Medulla oblongata (tissue), 1 donor: ENCODE measurements at regions not wholly inside any gene's neighbourhood (a gene's known extent, or its start where the extent isn't known, plus 50 kb on each side); places are given as distances from the start of the nearest gene placed in this dataset.
"Not testable (repeated sequence)": the region's sequence is repeated elsewhere in the genome, so short reads cannot be mapped to it uniquely, and the experiment has no call there.

Source experiments
- DNase-seq: peaks from one replicate; pipeline ENCODE4 v3.0.0-alpha.2; 2015; ENCODE audit errors: extremely low spot score

DNA sequence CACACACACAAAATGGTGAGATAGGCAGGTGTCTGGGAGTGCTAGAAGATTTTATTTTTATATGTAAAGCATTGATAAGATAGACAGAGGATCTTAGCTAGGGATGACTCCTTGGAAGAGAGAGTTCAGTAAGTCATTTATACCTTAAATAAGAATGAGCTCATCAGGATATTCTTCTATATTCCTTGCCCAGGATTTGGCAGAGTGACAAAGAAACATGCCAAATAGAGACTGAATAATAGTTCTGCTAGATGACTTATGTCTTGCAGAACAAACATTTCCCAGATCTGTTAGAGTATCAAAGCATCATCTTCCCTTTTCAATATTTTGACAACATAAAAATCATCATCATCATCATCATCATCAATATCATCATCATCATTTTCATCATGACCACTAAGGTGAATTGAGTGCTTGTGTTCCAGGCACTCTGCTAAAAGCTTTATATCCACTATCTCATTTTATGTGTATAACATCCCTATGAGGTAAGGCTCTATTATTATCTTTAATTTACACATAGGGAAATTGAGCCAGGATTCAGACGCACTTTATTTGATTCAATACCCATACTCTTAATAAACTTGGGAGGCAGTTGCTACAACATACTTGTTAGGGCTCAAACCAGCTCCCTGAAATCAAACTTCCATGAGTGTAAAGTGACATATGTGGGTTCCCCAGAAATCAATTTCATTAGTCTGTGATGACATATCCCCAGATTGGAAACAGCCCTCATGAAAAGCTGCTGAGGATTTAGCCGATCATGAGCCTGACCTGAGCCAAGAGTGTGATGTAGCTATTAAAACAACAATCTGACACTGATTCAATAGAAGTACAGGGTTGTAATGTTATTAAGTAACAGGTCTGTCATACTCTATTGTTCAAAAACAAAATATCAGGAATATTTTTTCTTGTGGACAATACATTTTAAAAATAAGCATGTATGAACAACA is 176.3 kb upstream of the SEMA6A start:
- no peak for DNase-seq

DNA sequence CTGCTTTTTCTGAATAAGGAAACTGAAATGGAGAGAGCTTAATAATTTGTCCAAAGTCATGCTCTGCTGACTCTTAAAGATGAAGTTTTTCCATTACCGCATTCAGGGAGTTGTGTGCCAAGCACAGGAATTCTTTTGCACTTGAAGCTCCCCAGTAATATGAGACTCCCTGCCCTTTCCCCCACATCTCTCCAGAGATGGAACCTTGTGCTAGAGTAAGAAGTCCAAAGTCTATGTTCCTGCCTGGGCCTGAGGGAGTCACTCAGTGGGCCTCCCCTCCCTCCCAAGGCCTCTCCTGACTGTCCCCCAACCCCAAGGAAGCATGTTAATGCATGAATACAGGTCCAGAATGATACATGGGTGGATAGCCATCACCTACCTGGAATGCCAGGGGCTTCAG is 173.3 kb upstream of the SEMA6A start:
- DNase-seq: no peak

DNA sequence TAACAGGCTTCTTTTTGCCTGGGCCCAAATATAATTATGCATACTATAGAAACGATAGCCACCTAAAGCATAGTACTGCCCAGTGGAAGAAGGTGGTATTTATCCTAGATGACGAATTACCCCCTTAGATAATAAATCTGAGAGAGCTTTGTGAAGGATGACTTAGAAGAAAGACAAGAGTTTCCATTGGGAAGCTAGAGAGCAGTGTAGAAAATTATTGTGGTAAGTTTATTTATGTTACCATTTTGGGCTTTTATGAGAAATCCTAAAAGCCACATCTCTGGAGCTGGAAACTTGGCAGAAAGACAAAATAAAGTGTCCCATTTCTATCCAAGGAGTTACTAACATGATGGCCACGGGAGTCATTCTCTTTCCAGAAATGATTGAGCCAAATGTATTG is 172.0 kb upstream of the SEMA6A start:
- DNase-seq: no peak

DNA sequence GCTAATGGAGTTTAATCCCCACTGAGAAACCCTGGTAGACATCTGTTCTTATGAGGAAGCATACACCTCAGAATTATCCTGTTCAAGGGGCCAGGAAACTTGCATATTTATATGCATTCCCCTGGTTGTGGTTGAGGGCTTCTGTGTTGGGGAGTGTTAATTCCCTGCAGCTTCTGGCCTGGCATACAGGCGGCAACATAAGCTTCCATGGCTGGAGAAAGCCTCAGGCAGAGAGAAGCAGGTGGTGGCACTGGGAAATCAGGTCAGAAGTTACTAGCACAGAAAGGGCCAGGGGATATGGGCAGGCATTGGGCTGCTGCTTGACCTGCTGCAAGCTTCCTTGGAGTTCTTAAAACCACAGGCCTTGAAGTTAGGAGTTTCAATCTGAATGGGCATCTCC is 166.1 kb upstream of the SEMA6A start:
- DNase-seq: no peak

DNA sequence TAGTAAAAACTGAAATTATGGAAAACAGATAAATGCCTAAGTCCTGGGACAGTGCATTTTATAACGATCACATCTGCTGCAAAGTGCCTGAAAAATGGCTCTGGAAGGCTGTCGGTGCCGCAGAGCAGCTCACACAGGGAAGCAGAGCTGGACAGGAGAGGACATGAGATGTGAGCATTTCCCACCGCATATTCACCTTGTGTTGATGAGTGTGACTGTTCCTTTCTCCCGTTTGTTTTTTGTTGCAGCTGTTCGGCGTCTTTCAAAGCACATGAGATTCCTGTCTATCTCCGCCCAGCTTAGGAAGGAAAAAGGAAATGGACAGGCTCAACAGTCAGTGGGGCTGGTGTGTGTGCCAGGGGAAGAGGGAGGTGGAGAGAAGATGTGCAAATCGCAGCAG is 164.9 kb upstream of the SEMA6A start:
- DNase-seq: no peak

DNA sequence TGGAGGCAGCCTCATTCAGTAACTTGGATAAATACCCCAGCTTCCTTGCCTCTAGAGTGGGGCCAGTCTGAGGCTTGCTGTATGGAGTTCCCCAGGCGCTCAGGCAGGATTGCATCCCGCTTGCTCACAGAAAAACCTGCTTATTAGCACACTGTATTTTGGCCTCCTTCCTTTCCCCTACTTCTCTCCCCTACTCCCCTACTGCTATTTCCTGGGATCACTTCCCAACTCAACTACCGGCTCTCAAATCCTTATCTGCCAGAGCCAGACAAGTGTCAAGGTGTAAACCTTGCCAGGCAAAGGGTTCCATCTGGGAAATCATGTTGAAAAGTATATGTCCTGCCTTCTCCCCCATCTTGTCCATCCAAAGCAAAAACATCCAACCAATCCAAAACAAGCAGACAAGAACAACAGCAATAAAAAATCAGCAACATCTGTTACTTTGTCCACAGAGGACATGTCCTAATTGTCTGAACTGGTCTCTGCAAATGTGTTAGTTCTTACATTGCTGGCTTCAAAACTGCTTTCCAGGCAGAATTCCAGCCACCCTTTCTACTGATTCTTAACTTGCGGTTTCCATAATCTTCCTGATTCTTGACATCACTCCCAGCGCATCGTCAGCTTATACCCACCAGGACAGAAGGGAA is 164.1 kb upstream of the SEMA6A start:
- no peak for DNase-seq

DNA sequence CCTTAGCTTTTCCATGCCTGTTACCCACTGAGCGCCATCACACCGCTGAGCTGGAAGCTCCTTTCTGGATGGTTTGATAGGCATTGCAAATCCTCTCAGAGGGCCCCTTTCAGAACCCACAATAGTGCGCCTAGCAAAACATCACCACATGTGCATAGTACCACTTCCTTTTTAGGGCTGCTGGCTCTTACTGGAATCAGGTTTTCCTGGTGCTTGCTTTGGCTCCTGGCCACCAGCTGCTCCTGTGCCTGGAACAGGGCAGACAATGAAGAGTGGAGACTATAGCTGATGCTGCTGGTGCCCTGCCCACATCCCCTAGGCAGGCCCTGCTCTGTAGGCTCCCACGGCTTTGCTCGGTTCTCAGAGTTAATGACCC is 163.6 kb upstream of the SEMA6A start:
- DNase-seq: no peak

DNA sequence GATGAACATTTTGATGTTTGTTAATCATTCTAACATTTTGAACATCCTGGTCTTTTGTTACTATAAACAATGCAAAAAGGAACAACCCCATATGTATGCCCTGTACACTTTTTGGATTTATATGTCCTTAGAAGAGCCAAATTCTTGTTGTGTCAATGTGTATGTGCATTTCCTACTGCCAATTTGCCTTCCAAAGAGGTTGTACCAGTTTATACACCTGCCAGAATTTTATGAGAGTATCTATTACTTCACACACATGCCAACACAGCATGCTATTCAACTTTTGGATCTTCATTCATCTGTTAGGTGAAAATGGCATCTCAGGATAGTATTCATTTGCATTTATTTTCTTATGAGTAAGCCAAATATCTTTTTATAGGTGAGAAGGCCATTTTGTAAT is 162.0 kb upstream of the SEMA6A start:
- no peak for DNase-seq

DNA sequence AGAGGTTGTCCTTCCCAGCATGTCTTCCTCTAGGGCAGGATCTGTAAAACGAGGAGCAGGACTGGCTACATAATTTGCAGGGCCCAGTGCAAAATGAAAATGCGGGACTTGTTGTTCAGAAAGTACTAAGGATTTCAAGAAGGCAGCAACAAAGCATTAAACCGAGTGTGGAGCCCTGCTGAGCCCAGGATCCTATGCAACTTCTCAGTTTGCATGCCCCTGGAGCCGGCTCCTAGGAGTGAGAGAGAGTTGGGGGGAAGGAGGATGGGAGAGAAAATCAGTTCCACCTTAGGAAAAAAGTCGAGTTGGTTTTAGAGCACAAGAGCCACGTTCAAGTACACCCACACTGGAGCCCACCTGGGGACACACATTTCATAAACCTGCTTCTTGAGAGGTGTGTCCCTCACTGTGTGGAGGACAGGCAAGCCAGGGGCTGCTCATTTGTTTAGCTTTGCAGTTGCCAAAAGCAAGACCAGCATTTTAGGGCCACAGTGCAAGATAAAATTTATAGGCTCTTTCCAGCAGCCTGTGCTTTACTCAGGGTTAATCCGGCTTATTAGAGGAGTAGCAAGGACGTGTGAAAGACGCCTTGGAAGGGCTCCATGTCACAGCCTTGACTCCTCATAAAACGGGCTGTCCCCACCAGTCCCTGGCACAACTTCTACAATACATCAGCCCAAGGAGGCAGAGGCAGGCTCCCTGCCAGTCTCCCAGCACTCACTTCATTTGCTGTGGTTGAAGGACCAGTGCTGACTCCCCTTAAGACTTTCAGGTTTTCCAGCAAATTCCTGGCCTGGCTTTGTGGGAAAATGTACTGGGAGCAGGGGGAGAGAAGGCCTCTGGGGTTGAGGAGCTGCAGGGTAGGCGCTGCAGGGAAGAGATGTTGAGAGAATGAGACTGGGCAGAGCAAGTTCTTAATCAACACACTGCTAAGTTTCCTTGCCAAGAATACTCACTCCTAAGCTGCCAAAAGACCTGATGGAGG is 159.7 kb upstream of the SEMA6A start:
- DNase-seq: peak; percentile 41

DNA sequence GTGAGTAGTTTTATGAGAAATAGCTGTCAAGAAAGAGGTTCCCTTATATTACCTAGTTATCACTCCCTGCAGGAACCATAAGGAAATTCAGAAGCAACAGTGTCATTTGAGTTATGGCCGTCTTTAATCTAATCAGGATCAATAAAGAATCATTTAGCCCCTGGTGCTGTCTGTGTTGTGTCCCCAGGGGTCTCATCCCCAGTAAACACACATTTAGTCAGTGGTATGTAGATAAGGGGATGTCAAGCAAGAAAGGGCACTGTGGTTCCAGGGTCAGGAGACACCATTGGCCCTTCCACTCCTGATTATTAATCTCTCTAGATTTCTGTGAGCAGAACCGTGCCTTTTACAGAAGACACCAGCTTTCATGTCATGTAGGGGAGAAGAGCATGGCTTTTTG is 158.0 kb upstream of the SEMA6A start:
- DNase-seq: no peak

DNA sequence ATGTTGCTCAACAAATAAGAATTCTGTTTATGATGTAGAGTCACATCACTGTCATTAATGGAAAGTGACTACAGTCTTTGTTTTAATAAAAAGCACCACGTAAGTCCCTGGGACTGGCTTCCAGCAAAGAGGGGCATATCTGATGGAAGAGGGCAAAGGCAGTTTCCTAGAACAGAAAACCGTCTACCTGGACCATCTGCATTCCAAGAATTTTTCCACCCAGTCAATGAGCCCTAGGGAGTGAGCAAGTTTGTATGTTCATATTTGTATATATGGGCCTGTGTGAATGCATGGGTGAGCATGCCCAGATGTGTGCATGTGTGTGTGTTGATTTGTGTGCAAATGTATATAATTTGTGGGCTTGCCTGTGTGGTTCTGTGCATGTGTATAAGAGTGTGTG is 156.8 kb upstream of the SEMA6A start:
- DNase-seq: no peak

DNA sequence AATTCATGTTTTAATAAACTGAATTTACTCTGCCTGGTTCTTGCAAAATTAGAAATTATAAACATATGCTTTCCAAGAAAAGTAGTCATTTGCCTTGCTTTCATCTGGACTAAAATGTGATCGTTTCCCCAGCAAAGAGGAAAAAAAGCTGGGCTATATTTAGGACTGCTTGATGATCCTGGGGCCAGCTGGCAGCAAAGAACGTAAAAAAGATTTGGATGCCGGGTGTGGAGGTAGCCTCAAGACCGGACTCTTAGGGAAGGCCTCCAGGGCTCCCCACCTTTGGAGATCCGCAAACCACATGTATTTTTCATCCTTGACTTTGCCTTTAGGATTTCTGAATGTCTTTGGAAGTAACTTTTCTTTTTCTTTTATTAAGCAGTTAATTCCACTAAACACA is 156.1 kb upstream of the SEMA6A start:
- DNase-seq: no peak

DNA sequence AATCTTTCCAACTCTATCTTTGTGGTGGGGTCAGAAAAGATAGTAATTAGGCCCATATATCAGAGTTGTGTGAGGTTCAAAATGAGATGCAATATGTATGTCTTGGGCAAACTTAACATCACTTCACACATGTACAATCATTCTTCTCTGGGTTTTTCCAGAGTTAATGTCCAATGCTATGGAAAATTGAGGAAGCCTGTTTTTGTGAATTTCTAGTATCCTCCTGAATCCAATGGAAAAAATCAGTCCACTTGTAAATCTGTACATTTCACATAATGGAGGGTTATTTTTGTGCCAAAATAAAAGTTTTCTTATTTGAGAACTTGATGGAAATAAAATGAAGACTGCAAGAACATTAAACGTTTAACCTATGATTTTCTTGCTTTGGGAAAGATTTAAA is 155.6 kb upstream of the SEMA6A start:
- DNase-seq: no peak

DNA sequence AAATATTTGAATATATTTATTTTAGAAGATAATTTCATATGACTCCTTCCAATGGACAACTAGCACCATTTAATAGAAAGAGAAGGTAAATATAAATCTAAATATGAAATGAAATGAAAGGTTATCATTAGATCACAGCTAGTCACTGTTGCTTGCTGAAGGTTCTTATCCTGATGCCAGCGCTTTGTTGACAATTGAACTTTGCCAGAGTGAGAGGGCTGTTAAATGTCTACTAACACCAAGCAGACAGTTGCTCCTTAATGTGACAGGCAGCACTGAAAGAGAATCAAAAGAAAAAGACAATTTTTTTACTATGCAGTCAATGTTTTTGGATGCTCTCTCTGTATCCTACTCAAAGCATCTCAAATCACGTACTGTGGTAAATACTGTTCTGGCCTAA is 152.6 kb upstream of the SEMA6A start:
- DNase-seq: no peak

DNA sequence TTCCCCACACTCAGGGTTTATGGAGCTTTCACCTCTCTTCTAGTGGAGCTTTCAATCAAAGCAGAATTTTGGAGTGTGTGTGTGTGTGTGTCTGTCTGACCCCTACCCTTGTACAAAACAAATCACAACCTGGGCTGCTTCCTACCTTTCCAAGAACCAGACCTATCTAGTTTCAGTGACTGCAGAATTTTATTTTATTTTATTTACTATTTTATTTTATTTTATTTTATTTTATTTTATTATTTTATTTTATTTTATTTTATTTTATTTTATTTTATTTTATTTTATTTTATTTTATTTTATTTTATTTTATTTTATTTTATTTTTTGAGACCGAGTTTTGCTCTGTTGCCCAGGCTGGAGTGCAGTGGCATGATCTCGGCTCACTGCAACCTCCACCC is 151.6 kb upstream of the SEMA6A start:
- DNase-seq: not testable (repeated sequence)

DNA sequence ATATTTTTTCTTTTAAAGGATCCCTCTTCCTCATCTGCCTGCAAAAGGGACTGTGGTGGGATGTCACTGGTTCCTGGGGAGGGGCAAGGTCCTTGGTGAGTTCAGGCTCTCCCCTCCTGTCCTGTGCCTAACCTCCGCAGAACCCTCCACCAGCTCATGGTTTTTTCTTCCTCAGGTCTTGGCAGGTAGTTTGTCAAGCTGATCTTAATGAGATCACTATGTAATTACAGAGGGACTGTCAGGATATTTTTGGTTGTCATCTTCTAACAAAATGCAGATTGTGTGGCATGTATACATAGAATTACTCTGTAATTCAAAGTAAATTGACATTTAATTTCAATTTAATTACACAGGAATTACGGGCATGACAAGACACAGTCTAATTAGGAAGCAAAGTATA is 150.3 kb upstream of the SEMA6A start:
- no peak for DNase-seq

DNA sequence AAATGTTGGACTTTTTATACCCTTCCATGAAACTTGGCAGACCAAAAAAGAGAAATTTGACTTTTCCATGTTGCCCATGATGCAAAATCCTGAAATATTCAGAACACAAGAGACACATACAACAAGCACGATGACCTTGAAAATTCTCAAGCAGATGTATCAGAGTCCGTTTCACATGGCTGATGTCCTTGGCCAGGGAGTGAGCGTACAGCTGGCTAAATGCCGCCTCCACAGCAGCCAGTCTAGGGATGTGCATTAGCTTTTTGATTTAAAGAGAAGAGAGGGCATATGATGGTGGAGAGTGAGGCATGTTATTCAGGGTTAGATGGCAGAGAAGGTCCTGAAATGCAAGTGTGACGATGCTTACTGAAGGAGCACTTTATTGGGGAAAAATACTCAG is 148.0 kb upstream of the SEMA6A start:
- no peak for DNase-seq

DNA sequence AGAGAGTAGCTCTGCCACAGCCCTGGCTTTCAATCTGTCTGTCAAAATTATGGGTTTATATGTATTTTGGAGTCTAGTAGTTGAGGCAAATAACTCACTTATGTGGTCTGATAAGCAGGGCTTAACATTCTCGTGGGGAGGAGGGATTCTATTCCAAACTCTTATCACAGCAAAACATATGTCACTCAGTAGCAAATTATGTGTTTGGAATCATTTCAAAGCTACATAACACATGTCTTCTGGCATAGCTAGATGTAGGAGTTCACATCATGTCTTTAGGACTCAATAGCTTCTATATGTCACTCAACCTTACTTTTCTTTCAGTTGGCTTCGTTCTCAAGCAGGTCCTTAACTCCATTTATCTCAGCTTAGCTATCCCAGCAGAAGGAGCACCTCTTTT is 144.5 kb upstream of the SEMA6A start:
- DNase-seq: no peak

DNA sequence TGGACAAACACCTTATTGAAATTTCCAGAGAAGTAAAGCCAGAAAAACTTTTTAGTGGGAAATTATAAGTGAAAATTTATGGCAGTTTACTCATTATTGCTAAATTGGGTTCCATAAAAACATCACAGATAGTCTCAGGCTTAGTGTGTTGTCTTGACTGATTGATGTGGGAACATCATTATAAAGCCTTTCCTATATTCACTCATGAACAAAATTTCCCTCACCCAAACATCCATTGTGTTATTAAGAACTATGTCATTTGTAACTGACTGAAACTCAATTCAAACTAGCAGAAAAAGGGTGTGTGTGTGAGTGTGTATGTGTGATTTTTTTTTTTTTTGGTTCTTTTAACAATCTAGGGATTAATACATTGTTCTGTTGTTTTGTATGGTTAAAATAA is 143.7 kb upstream of the SEMA6A start:
- DNase-seq: no peak

DNA sequence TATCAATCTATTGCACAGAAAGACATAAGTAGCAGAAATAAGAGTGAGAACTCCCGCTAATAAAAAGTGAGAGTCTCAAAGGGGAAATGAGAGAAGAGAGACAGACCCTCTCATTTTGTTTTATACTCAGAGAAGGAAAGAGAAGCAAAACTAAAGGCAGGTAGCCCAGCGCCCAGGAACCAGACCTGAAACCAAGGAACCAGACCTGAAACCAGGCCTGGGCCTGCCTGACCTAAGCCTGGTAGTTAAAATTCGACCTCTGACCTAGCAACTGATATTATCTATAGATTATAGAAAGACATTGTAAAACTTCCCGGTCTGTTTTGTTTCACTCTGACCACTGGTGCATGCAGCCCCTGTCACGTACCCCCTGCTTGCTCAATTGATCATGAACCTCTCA is 134.5 kb upstream of the SEMA6A start:
- DNase-seq: no peak

DNA sequence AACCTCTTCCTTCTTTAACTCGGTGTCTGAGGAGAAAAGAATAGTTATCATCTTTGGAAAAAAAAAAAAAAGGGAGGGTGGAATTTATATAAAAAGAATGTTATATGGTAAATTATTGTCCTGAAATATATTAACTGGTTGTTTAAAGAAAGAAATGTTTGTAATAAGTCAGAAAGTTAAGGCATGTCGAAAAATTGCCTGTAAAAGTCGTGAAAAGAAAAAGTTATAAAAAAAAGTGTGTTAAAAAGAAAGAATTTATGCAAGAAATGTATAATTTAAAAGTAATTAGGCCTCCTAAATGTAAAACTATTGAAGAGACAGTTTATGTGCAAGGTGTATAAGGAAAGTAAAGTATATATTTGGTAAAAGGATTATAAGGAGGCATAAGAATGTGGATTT is 130.5 kb upstream of the SEMA6A start:
- DNase-seq: not testable (repeated sequence)

DNA sequence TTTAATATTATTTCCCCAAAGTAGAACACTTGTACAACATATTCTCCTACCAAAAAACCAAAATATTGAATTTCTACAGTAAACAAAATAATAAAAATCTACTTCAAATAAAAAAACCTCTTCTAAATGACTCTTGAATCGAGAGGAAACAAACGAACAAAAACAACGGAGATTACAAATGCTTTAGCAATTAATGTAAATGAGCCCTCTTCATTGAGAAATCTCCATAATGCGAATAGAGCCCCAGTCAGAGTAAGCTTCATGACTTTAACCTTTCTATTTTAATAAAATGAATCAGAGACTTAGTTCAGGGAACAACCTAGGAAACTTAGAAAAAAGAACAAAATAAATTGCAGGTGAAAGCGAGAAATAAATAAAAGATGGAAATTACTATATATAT is 129.3 kb upstream of the SEMA6A start:
- no peak for DNase-seq
